ENCODE measurements at regions not wholly inside any gene's neighbourhood (a gene's known extent, or its start where the extent isn't known, plus 50 kb on each side); places are given as distances from the start of the nearest gene placed in this dataset.

- TF ChIP-seq JUN (CRISPR knock-in tag; IDR thresholded peaks at IDR 0.05): no peak
- TF ChIP-seq ZNF652 (CRISPR knock-in tag; IDR thresholded peaks at IDR 0.05; ENCODE audit: borderline replicate concordance, low read depth): no peak
- no peak for TF ChIP-seq U2AF2 (IDR thresholded peaks at IDR 0.05; ENCODE audit: low read depth, low read length)
- TF ChIP-seq ZBTB26 (CRISPR knock-in tag; IDR thresholded peaks at IDR 0.05; ENCODE audit: borderline replicate concordance): no peak
- TF ChIP-seq TERF1 (CRISPR knock-in tag; IDR thresholded peaks at IDR 0.05): no peak
Observed at GRCh38 chr4:53863158-53863557, 201.2 kb downstream of the CHIC2 start (continued).

- ChIA-PET CTCF (ENCODE audit: low intra/inter-chr PET ratio, low total read pairs) (no interaction called here), POLR2A (no interaction called here)
- no peak for ATAC-seq
- Histone ChIP-seq H3K27ac (ENCODE audit: extremely low read length, insufficient read depth, low read length) (no peak overlapping the region), H3K9me3 (ENCODE audit: low read length) (no peaks in the 10 kb centered on the region), H2AFZ (ENCODE audit: low read length) (no peak overlapping the region), H3K9ac (ENCODE audit: insufficient read depth, low read depth, low read length) (no peak overlapping the region), H3K36me3 (replicated peaks in 1 of 2; ENCODE audit: control insufficient read depth in 1 of 2, insufficient read depth in 2 of 2, low read length in 2 of 2) (no peaks in the 10 kb centered on the region), H3K4me3 (replicated peaks in 1 of 3; ENCODE audit: insufficient read depth in 1 of 3, low read depth in 2 of 3, low read length in 3 of 3) (no peak overlapping the region), H3K79me2 (ENCODE audit: insufficient read depth, low read length) (no peaks in the 10 kb centered on the region), H3K27me3 (ENCODE audit: control insufficient read depth in 1 of 2, insufficient read depth in 2 of 2, low read length in 2 of 2) (no peaks in the 10 kb centered on the region), H3K4me1 (ENCODE audit: insufficient read depth, low read length) (no peaks in the 10 kb centered on the region), H3K4me2 (ENCODE audit: low read depth, low read length) (no peak overlapping the region), H4K20me1 (ENCODE audit: insufficient read depth, low read length) (no peaks in the 10 kb centered on the region)
- FAIRE-seq: no peak
- WGBS (ENCODE audit: low lambda C conversion rate): 0% methylated on average over 4 of the region's 4 CpGs
- intact Hi-C loops (cut with micrococcal nuclease; ENCODE audit: unreplicated experiment) (no loop called here), in situ Hi-C loops (cut with HindIII; ENCODE audit: extremely low pct_ligation_motif_present, low pct_unique_long_range_greater_than_20kb) (no loop called here)
- TF ChIP-seq GATA4 (IDR thresholded peaks at IDR 0.05; ENCODE audit: borderline replicate concordance, low read depth): no peak
- no TSS peak for BruUV-seq (replicated peaks)
- no peak for DNase-seq (ENCODE audit: low spot score)
Observed at GRCh38 chr4:53861856-53862610, 202.4 kb downstream of the CHIC2 start.
